Retinal pigment epithelial cell (primary cell): ENCODE measurements at regions not wholly inside any gene's neighbourhood (a gene's known extent, or its start where the extent isn't known, plus 50 kb on each side); places are given as distances from the start of the nearest gene placed in this dataset.

Source experiments
- DNase-seq: peaks from one replicate; pipeline ENCODE4 v3.0.0-alpha.2; 2010; ENCODE audit warnings: low read depth
- H3K4me3 ChIP-seq: 2 replicates; pipeline ENCODE4 v1.5.1; 2011; ENCODE audit warnings: mild to moderate bottlenecking, low read length, control low read depth, moderate library complexity
- CTCF ChIP-seq: conservative IDR thresholded peaks from 2 replicates; pipeline ENCODE4 v1.5.1; 2011; ENCODE audit warnings: low read depth, low read length, control low read depth, inconsistent platforms

GRCh38 chr5:131079232-131079631 lies 85.8 kb downstream of the HINT1 start:
- DNase-seq: no peak
- no peak overlapping the region for H3K4me3 ChIP-seq
- no peak for TF ChIP-seq CTCF

GRCh38 chr5:131068893-131069643 lies 96.0 kb downstream of the HINT1 start:
- no peak overlapping the region for H3K4me3 ChIP-seq
- no peak for TF ChIP-seq CTCF
- DNase-seq: no peak

GRCh38 chr5:131068076-131068475 lies 97.0 kb downstream of the HINT1 start:
- no peak for TF ChIP-seq CTCF
- no peak overlapping the region for H3K4me3 ChIP-seq
- no peak for DNase-seq

- TF ChIP-seq CTCF: no peak
- no peak for DNase-seq
- H3K4me3 ChIP-seq: no peak overlapping the region
Observed at GRCh38 chr5:131067636-131068035, 97.4 kb downstream of the HINT1 start.

GRCh38 chr5:131064669-131065371 lies 100.2 kb downstream of the HINT1 start:
- no peak for TF ChIP-seq CTCF
- H3K4me3 ChIP-seq: no peak overlapping the region
- DNase-seq: no peak

DNA sequence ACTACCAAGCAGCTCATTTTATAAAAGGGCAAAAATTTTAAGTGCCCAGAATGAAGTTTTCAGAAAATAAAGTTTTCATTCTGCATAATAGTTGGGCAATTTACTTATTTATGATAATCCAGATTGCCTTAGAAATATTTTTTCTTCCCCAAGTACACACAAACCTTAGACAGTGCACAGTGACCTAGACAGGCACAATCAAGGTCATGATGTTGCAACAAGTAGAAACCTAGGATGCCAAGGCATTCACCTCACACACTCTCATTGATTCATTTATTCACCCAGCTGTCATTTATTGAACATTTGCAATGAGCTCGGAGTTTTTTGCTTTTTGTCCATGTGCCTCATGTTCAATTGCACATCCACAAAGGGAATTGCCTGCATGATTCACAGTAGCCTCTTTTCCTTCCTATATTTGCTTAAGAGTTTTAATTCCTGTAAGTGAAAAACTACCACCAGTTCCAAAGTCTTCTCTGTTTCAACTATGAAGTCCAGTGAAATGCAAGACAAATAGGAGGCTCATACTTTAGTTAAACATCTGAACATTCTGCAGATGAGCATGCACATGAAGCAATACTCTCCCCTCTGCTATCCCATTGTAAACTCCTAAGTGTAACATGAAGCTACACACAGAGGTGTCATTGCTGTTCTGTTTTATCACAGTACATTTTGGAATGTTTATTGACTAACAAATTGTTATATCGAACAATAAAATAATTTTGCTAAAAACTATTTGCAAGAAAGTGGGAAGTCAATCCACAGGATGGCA lies 122.9 kb downstream of the HINT1 start:
- DNase-seq: no peak
- TF ChIP-seq CTCF: no peak
- H3K4me3 ChIP-seq: no peak overlapping the region
